A549 (cell line): ENCODE measurements at regions not wholly inside any gene's neighbourhood (a gene's known extent, or its start where the extent isn't known, plus 50 kb on each side); places are given as distances from the start of the nearest gene placed in this dataset.

Experiments
- ATAC-seq, 2 experiments: fragments of 200-7000 bp in 1 of 2; fragments of >200 bp in 1 of 2; cut with Nextera tagmentation in 1 of 2; cut with Tn5 transposase in 1 of 2; 3 replicates each; pipeline versions ENCODE4 v1.8.0 to v1.9.1; 2018 to 2020; ENCODE audit warnings: mild to moderate bottlenecking in 1 of 2, moderate library complexity in 1 of 2
- CTCF ChIA-PET: fragments of 300-600 bp; sonication (Branson Sonifier 250); formaldehyde crosslinking; extraction: SDS; loops from one replicate; lab custom pipeline; 2021; ENCODE audit warnings: antibody characterized with exemption, inconsistent platforms; lab: Yijun Ruan, JAX
- POLR2A ChIA-PET: fragments of 350-600 bp; formaldehyde crosslinking; extraction: SDS; loops from one replicate; lab custom pipeline; 2021; ENCODE audit warnings: antibody characterized with exemption, inconsistent platforms; lab: Yijun Ruan, JAX
- DNase-seq, 2 experiments: peaks; one replicate each; pipeline versions ENCODE4 v3.0.0 to v3.0.0-alpha.2; 2011 to 2016; ENCODE audit warnings: low read depth in 1 of 2, low spot score in 1 of 2
- FAIRE-seq: peaks from 2 replicates; lab custom pipeline; 2011; peaks lifted over from hg19 to GRCh38; lab: Jason Lieb, UNC
- H3K27ac ChIP-seq, 2 experiments: fragments of >200 bp; sonication (Bioruptor Twin); formaldehyde crosslinking; 3 replicates each; pipeline ENCODE4 v1.5.1; 2016 to 2017
- H3K4me1 ChIP-seq: fragments of >200 bp; sonication (Bioruptor Twin); formaldehyde crosslinking; 3 replicates; pipeline ENCODE4 v1.6.1; 2016
- H3K4me2 ChIP-seq: fragments of >200 bp; sonication (Bioruptor Twin); formaldehyde crosslinking; 3 replicates; pipeline ENCODE4 v1.6.1; 2016
- H3K4me3 ChIP-seq: fragments of >200 bp; sonication (Bioruptor Twin); formaldehyde crosslinking; 3 replicates; pipeline ENCODE4 v1.5.1; 2016
- H3K9me3 ChIP-seq: fragments of >200 bp; sonication (Bioruptor Twin); formaldehyde crosslinking; 3 replicates; pipeline ENCODE4 v1.6.1; 2016
- BHLHE40 ChIP-seq: IDR thresholded peaks from 2 replicates; pipeline ENCODE4 v1.6.1; 2012; ENCODE audit warnings: low read depth, low read length, inconsistent platforms
- CHD2 ChIP-seq: fragments of 150-350 bp; IDR thresholded peaks from 2 replicates; pipeline ENCODE4 v1.6.1; 2014; ENCODE audit warnings: low read length; ENCODE audit not compliant: partially characterized antibody
- CHD4 ChIP-seq: fragments of 200-600 bp; sonication (generic); IDR thresholded peaks from 2 replicates; pipeline ENCODE4 v1.6.1; 2016; ENCODE audit warnings: antibody characterized with exemption, mild to moderate bottlenecking, borderline replicate concordance
- EHMT2 ChIP-seq: fragments of 200-600 bp; sonication (generic); IDR thresholded peaks from 2 replicates; pipeline ENCODE4 v1.6.1; 2016; ENCODE audit warnings: antibody characterized with exemption, low read depth, mild to moderate bottlenecking, moderate library complexity
- EP300 ChIP-seq, 2 experiments: fragments of >200 bp; sonication (Bioruptor Twin); formaldehyde crosslinking; IDR thresholded peaks; 2 replicates in 1 of 2; 3 replicates in 1 of 2; pipeline ENCODE4 v1.6.1; 2016 to 2017
- ESRRA ChIP-seq: fragments of 150-350 bp; IDR thresholded peaks from 2 replicates; pipeline ENCODE4 v1.6.1; 2014; ENCODE audit warnings: mild to moderate bottlenecking, low read length, borderline replicate concordance
- FOSB ChIP-seq: fragments of 250-450 bp; sonication (Bioruptor Pico); IDR thresholded peaks from 2 replicates; pipeline ENCODE4 v1.5.0; 2020; ENCODE audit warnings: mild to moderate bottlenecking, moderate library complexity
- FOSL2 ChIP-seq, 2 experiments: fragments of 450-650 bp in 1 of 2; fragments of >200 bp in 1 of 2; sonication (Bioruptor Twin) in 1 of 2; formaldehyde crosslinking; IDR thresholded peaks; 2 replicates each; pipeline versions ENCODE4 v1.5.0 to v1.6.1; 2016 to 2020; ENCODE audit warnings: mild to moderate bottlenecking in 1 of 2, moderate library complexity in 1 of 2
- FOXS1 ChIP-seq: fragments of 250-450 bp; sonication (Bioruptor Pico); IDR thresholded peaks from 2 replicates; pipeline ENCODE4 v1.5.0; 2020; ENCODE audit warnings: mild to moderate bottlenecking, moderate library complexity
- GATA3 ChIP-seq: IDR thresholded peaks from 2 replicates; pipeline ENCODE4 v1.6.1; 2012; ENCODE audit warnings: borderline replicate concordance
- HDAC2 ChIP-seq: fragments of 200-600 bp; sonication (generic); IDR thresholded peaks from 2 replicates; pipeline ENCODE4 v1.6.1; 2016
- HEYL ChIP-seq: fragments of 250-450 bp; sonication (Bioruptor Pico); IDR thresholded peaks from 2 replicates; pipeline ENCODE4 v1.8.0; 2021; ENCODE audit warnings: mild to moderate bottlenecking, moderate library complexity
- HOXA7 ChIP-seq: fragments of 250-450 bp; sonication (Bioruptor Pico); IDR thresholded peaks from 2 replicates; pipeline ENCODE4 v1.5.0; 2020; ENCODE audit warnings: mild to moderate bottlenecking, moderate library complexity
- HOXB13 ChIP-seq: fragments of 250-450 bp; sonication (Bioruptor Pico); IDR thresholded peaks from 2 replicates; pipeline ENCODE4 v1.5.0; 2020; ENCODE audit warnings: low read depth, mild to moderate bottlenecking, moderate library complexity
- NPAS2 ChIP-seq: fragments of 250-450 bp; sonication (Bioruptor Pico); IDR thresholded peaks from 2 replicates; pipeline ENCODE4 v1.8.0; 2022; ENCODE audit warnings: mild to moderate bottlenecking, moderate library complexity, borderline replicate concordance
- RAD21 ChIP-seq, 2 experiments: fragments of >200 bp in 1 of 2; sonication (Bioruptor Twin) in 1 of 2; formaldehyde crosslinking in 1 of 2; IDR thresholded peaks in 1 of 2; conservative IDR thresholded peaks in 1 of 2; 2 replicates in 1 of 2; 3 replicates in 1 of 2; pipeline ENCODE4 v1.6.1; 2012 to 2018; ENCODE audit warnings: inconsistent platforms in 1 of 2
- RARB ChIP-seq: fragments of 250-450 bp; sonication (Bioruptor Pico); IDR thresholded peaks from 2 replicates; pipeline ENCODE4 v1.8.0; 2021; ENCODE audit warnings: mild to moderate bottlenecking, moderate library complexity
- RFX5 ChIP-seq: fragments of 450-650 bp; IDR thresholded peaks from 2 replicates; pipeline ENCODE4 v1.7.1; 2014; ENCODE audit warnings: antibody characterized with exemption, mild to moderate bottlenecking, moderate library complexity
- RNF2 ChIP-seq: fragments of 200-600 bp; sonication (generic); IDR thresholded peaks from 2 replicates; pipeline ENCODE4 v1.6.1; 2016; ENCODE audit warnings: low read depth, mild to moderate bottlenecking, antibody characterized with exemption, moderate library complexity, borderline replicate concordance
- SMC3 ChIP-seq: fragments of >200 bp; sonication (Bioruptor Twin); formaldehyde crosslinking; IDR thresholded peaks from 3 replicates; pipeline ENCODE4 v1.6.1; 2018; ENCODE audit warnings: inconsistent platforms
- ZFP36 ChIP-seq: fragments of 450-650 bp; IDR thresholded peaks from 2 replicates; pipeline ENCODE4 v1.6.1; 2014; ENCODE audit warnings: borderline replicate concordance; ENCODE audit not compliant: partially characterized antibody
- whole genome bisulfite sequencing: methylation state at CpG from one replicate; pipeline ENCODE4 v1.1.6; 2017; ENCODE audit errors: missing lambda C conversion rate; 5-methylcytosine and 5-hydroxymethylcytosine counted together
- TF ChIP-seq, protein P1 (sequence below): IDR thresholded peaks from 2 replicates; pipeline ENCODE4 v1.6.1; 2012
- TF ChIP-seq, protein P2 (sequence below): fragments of 200-600 bp; sonication (generic); IDR thresholded peaks from 2 replicates; pipeline ENCODE4 v1.6.1; 2016; ENCODE audit warnings: antibody characterized with exemption, mild to moderate bottlenecking, moderate library complexity
- TF ChIP-seq, protein P3 (sequence below): fragments of 150-350 bp; IDR thresholded peaks from 2 replicates; pipeline ENCODE4 v1.6.1; 2014; ENCODE audit warnings: low read depth, mild to moderate bottlenecking, low read length
- TF ChIP-seq, protein P4 (sequence below): fragments of >200 bp; sonication (Bioruptor Twin); formaldehyde crosslinking; IDR thresholded peaks from 3 replicates; pipeline ENCODE4 v1.6.1; 2016
- TF ChIP-seq, protein P5 (sequence below): fragments of >200 bp; sonication (Bioruptor Twin); formaldehyde crosslinking; IDR thresholded peaks from 3 replicates; pipeline ENCODE4 v1.5.1; 2016
- TF ChIP-seq, protein P6 (sequence below): IDR thresholded peaks from 2 replicates; pipeline ENCODE4 v1.6.1; 2012; ENCODE audit warnings: low read depth, borderline replicate concordance

DNA sequence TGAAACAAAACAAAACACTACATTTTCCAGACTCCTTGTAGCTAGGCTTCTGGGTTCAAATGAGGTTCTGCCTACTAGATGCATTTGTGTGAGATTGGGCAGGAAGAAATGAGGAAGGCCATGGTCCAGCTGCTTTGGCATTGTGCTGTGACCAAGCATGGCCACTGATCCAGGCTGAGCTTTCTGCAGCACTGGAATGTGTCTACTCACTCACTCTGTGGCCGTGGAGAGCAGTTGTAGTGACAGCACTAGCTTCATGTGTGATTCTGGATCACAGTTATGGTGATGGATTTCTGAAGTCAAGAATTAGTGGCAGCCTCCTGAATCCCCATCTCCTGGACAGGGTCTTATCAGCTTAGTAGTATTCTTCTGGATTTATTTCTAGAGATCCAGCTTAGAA is 358.9 kb downstream of the GPAT3 start:
- ATAC-seq = no peak
- Histone ChIP-seq H3K27ac (no peak overlapping the region), H3K4me2 (no peak overlapping the region), H3K4me1 (peaks cover 12% of the 10 kb centered on the region), H3K9me3 (no peaks in the 10 kb centered on the region), H3K4me3 (no peak overlapping the region)
- no peak for FAIRE-seq
- 22% methylated on average over 1 of the region's 1 CpG for WGBS
- TF ChIP-seq, protein P1, sequence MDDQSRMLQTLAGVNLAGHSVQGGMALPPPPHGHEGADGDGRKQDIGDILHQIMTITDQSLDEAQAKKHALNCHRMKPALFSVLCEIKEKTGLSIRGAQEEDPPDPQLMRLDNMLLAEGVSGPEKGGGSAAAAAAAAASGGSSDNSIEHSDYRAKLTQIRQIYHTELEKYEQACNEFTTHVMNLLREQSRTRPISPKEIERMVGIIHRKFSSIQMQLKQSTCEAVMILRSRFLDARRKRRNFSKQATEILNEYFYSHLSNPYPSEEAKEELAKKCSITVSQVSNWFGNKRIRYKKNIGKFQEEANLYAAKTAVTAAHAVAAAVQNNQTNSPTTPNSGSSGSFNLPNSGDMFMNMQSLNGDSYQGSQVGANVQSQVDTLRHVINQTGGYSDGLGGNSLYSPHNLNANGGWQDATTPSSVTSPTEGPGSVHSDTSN = no peak
- TF ChIP-seq, protein P2, sequence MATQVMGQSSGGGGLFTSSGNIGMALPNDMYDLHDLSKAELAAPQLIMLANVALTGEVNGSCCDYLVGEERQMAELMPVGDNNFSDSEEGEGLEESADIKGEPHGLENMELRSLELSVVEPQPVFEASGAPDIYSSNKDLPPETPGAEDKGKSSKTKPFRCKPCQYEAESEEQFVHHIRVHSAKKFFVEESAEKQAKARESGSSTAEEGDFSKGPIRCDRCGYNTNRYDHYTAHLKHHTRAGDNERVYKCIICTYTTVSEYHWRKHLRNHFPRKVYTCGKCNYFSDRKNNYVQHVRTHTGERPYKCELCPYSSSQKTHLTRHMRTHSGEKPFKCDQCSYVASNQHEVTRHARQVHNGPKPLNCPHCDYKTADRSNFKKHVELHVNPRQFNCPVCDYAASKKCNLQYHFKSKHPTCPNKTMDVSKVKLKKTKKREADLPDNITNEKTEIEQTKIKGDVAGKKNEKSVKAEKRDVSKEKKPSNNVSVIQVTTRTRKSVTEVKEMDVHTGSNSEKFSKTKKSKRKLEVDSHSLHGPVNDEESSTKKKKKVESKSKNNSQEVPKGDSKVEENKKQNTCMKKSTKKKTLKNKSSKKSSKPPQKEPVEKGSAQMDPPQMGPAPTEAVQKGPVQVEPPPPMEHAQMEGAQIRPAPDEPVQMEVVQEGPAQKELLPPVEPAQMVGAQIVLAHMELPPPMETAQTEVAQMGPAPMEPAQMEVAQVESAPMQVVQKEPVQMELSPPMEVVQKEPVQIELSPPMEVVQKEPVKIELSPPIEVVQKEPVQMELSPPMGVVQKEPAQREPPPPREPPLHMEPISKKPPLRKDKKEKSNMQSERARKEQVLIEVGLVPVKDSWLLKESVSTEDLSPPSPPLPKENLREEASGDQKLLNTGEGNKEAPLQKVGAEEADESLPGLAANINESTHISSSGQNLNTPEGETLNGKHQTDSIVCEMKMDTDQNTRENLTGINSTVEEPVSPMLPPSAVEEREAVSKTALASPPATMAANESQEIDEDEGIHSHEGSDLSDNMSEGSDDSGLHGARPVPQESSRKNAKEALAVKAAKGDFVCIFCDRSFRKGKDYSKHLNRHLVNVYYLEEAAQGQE = no peak
- TF ChIP-seq NPAS2 (no peak), CHD4 (no peak), ZFP36 (no peak), HDAC2 (no peak), ESRRA (no peak), EHMT2 (no peak)
- TF ChIP-seq, protein P3, sequence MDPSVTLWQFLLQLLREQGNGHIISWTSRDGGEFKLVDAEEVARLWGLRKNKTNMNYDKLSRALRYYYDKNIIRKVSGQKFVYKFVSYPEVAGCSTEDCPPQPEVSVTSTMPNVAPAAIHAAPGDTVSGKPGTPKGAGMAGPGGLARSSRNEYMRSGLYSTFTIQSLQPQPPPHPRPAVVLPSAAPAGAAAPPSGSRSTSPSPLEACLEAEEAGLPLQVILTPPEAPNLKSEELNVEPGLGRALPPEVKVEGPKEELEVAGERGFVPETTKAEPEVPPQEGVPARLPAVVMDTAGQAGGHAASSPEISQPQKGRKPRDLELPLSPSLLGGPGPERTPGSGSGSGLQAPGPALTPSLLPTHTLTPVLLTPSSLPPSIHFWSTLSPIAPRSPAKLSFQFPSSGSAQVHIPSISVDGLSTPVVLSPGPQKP = no peak
- ChIA-PET POLR2A (no interaction called here), CTCF (no interaction called here)
- DNase-seq = no peak

DNA sequence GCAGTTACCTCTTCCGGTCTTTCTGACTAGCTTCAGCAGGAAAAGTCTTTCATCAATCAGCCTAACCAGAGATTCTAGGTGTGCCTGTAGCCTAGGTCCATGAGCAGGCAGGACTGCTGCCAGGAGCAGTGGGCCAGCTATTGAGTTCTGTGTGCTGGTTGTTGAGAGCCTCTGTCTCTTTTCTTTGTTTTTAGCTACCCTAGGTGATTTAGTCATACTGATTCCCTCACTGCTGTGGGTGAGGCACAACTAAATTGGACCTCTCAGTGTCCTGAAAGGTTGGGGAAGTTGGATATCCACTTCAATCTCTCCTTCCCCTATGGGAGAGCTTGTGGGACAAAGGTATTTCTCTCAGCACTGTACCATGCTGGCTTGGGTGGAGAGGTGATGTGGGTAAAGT is 354.9 kb downstream of the GPAT3 start:
- no peak for TF ChIP-seq HEYL (CRISPR knock-in tag)
- no peak for TF ChIP-seq RARB
- TF ChIP-seq EP300 (IDR thresholded peaks at IDR 0.05) = no peak
- TF ChIP-seq, protein P4, sequence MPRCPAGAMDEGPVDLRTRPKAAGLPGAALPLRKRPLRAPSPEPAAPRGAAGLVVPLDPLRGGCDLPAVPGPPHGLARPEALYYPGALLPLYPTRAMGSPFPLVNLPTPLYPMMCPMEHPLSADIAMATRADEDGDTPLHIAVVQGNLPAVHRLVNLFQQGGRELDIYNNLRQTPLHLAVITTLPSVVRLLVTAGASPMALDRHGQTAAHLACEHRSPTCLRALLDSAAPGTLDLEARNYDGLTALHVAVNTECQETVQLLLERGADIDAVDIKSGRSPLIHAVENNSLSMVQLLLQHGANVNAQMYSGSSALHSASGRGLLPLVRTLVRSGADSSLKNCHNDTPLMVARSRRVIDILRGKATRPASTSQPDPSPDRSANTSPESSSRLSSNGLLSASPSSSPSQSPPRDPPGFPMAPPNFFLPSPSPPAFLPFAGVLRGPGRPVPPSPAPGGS = no peak
- no peak for TF ChIP-seq FOSL2 (IDR thresholded peaks at IDR 0.05)
- no peak for TF ChIP-seq FOSL2 (CRISPR knock-in tag; IDR thresholded peaks at IDR 0.05)
- no peak for TF ChIP-seq FOSB (CRISPR knock-in tag)
- no peak for TF ChIP-seq RNF2
- no peak for TF ChIP-seq BHLHE40
- TF ChIP-seq HOXA7 (CRISPR knock-in tag) = no peak
- TF ChIP-seq, protein P5, sequence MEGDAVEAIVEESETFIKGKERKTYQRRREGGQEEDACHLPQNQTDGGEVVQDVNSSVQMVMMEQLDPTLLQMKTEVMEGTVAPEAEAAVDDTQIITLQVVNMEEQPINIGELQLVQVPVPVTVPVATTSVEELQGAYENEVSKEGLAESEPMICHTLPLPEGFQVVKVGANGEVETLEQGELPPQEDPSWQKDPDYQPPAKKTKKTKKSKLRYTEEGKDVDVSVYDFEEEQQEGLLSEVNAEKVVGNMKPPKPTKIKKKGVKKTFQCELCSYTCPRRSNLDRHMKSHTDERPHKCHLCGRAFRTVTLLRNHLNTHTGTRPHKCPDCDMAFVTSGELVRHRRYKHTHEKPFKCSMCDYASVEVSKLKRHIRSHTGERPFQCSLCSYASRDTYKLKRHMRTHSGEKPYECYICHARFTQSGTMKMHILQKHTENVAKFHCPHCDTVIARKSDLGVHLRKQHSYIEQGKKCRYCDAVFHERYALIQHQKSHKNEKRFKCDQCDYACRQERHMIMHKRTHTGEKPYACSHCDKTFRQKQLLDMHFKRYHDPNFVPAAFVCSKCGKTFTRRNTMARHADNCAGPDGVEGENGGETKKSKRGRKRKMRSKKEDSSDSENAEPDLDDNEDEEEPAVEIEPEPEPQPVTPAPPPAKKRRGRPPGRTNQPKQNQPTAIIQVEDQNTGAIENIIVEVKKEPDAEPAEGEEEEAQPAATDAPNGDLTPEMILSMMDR = no peak
- no peak for TF ChIP-seq CHD2
- no peak for TF ChIP-seq GATA3
- TF ChIP-seq HOXB13 (CRISPR knock-in tag) = no peak
- TF ChIP-seq RFX5 = no peak
- TF ChIP-seq RAD21 (conservative IDR thresholded peaks at IDR 0.05 in 1 of 2, IDR thresholded peaks at IDR 0.05 in 1 of 2) = no peak
- TF ChIP-seq CHD4 = no peak
- TF ChIP-seq FOXS1 (CRISPR knock-in tag) = no peak
- TF ChIP-seq, protein P6, sequence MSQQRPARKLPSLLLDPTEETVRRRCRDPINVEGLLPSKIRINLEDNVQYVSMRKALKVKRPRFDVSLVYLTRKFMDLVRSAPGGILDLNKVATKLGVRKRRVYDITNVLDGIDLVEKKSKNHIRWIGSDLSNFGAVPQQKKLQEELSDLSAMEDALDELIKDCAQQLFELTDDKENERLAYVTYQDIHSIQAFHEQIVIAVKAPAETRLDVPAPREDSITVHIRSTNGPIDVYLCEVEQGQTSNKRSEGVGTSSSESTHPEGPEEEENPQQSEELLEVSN = no peak
- TF ChIP-seq SMC3 = no peak
- DNase-seq = no peak
- no peak for FAIRE-seq

More for the DNA sequence above, 354.9 kb downstream of the GPAT3 start:
- H3K9me3 ChIP-seq = peaks cover 8% of the 10 kb centered on the region; the same call in 1 of the 3 replicates
- peak overlapping the region; percentile 52 to 62; a peak in 5 of 6 replicates for H3K27ac ChIP-seq
- ChIA-PET POLR2A (no interaction called here), CTCF (no interaction called here)
- H3K4me2 ChIP-seq = peak overlapping the region; percentile 62
- no peak for ATAC-seq
- WGBS = 88% methylated on average over 1 of the region's 1 CpG
- H3K4me1 ChIP-seq = peaks cover 18% of the 10 kb centered on the region
- no peak overlapping the region for H3K4me3 ChIP-seq
